ENCODE measurements at regions not wholly inside any gene's neighbourhood (a gene's known extent, or its start where the extent isn't known, plus 50 kb on each side); places are given as distances from the start of the nearest gene placed in this dataset.

- no peak for TF ChIP-seq POLR2AphosphoS5 (IDR thresholded peaks at IDR 0.05; ENCODE audit: low read depth, low read length)
- no peak for TF ChIP-seq POLR2A (IDR thresholded peaks at IDR 0.05; ENCODE audit: low read depth, low read length)
Observed at GRCh38 chr12:103166949-103167348, 209.5 kb downstream of the ASCL1 start.
